Duodenal mucosa (tissue), 2 donors: ENCODE measurements at regions not wholly inside any gene's neighbourhood (a gene's known extent, or its start where the extent isn't known, plus 50 kb on each side); places are given as distances from the start of the nearest gene placed in this dataset.
"Not testable (repeated sequence)": the region's sequence is repeated elsewhere in the genome, so short reads cannot be mapped to it uniquely, and the experiment has no call there.

Source experiments
- H3K27ac ChIP-seq: one replicate; pipeline ENCODE4 v1.7.0; 2013; ENCODE audit warnings: low read depth, low read length
- H3K27me3 ChIP-seq, 2 donors: one replicate each; pipeline ENCODE4 v1.7.0; 2013; ENCODE audit warnings: low read length in 2 of 2, control low read depth in 1 of 2; ENCODE audit not compliant: insufficient read depth in 2 of 2, control insufficient read depth in 1 of 2
- H3K36me3 ChIP-seq, 2 donors: one replicate each; pipeline ENCODE4 v1.7.0; 2013; ENCODE audit warnings: low read length in 2 of 2, control low read depth in 1 of 2; ENCODE audit not compliant: insufficient read depth in 2 of 2, control insufficient read depth in 1 of 2
- H3K4me1 ChIP-seq, 2 donors: one replicate each; pipeline ENCODE4 v1.7.0; 2013; ENCODE audit warnings: low read length in 2 of 2, control low read depth in 1 of 2; ENCODE audit not compliant: insufficient read depth in 2 of 2, control insufficient read depth in 1 of 2
- H3K4me3 ChIP-seq, 2 donors: one replicate each; pipeline ENCODE4 v1.7.0; 2013; ENCODE audit warnings: low read length in 2 of 2, low read depth in 1 of 2
- H3K9ac ChIP-seq, 2 donors: one replicate each; pipeline ENCODE4 v1.7.0; 2013; ENCODE audit warnings: low read length in 2 of 2, low read depth in 1 of 2
- H3K9me3 ChIP-seq, 2 donors: one replicate each; pipeline ENCODE4 v1.7.0; 2013; ENCODE audit warnings: low read length in 2 of 2, control low read depth in 1 of 2; ENCODE audit not compliant: control insufficient read depth in 1 of 2

DNA sequence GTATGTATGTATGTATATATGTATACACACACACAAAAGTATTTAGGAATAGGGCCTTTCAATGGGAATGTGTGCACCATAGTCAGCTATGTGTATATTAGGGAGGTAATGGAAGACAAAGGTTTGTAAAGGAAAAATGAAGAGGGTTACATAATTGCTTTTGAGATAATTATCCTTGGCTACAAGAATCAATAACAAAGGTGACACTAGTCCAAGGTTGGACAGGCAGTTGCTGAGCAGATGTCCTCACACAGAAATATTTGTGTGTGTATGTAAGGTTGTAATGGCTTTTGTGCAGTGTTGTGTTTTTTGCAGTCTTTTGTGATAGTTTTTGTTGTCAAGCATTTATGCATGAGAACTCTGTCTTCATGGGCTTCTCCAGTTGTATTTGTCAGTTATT lies 157.9 kb upstream of the MARCKS start:
- H3K9ac ChIP-seq: no peak overlapping the region
- H3K27ac ChIP-seq: no peak overlapping the region
- H3K4me1 ChIP-seq: no peaks in the 10 kb centered on the region
- no peaks in the 10 kb centered on the region for H3K9me3 ChIP-seq
- no peaks in the 10 kb centered on the region for H3K36me3 ChIP-seq
- no peak overlapping the region for H3K4me3 ChIP-seq
- no peaks in the 10 kb centered on the region for H3K27me3 ChIP-seq

DNA sequence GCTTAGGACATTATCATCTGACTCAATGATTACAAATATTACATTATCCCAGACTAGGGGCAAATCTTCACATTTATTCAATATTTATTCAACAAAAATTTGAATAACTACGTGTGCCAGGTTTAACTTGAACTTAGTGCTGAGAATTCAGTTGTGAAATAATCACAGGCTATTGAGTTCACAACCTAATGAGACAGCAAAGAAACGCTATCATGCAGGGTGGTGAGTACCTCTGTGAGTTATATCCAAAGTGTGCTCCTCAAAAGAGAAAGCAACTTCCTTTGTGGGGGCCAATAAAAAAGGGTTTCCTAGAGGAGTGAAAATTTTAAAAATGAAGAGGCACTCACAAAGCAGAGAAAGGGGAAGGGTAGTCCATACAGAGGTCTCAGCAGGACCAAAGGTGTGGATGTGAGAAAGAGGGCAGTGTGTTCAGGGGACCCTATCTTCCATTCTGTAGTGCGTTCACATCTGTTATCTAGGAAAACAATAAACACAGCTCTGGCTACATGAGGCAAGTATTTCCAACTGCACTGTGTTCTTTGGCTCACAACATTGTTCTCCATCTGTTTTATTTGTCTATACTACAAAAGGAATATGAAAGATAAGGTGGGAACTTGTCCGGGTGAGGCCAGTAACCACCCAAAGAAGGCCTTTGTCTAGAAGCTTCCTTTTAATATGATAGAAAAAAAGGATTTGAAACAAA lies 155.4 kb upstream of the MARCKS start:
- H3K9ac ChIP-seq: no peak overlapping the region
- H3K36me3 ChIP-seq: no peaks in the 10 kb centered on the region
- no peak overlapping the region for H3K27ac ChIP-seq
- H3K27me3 ChIP-seq: no peaks in the 10 kb centered on the region
- no peak overlapping the region for H3K4me3 ChIP-seq
- no peaks in the 10 kb centered on the region for H3K4me1 ChIP-seq
- no peaks in the 10 kb centered on the region for H3K9me3 ChIP-seq

DNA sequence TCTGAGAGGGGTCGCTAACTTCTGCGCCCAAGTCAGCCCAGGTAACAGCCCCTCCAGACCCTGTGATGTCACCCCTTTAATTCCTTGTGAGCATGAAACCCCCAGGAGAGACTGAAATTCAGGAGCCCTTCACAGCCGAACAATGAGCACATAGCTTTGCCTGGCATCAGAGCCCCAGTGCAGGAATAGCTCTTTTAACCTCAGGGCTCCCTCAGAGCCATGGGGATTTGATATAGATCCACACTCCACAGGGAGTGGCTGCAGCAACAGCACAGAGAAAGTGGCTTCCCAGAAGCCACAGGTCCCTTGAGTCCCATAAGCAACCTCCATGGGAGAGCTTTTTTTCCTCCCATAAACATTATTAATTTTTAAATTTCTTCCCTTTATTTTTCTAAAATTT lies 150.0 kb upstream of the MARCKS start:
- no peaks in the 10 kb centered on the region for H3K27me3 ChIP-seq
- no peaks in the 10 kb centered on the region for H3K4me1 ChIP-seq
- H3K27ac ChIP-seq: no peak overlapping the region
- no peaks in the 10 kb centered on the region for H3K36me3 ChIP-seq
- H3K9me3 ChIP-seq: no peaks in the 10 kb centered on the region
- H3K9ac ChIP-seq: no peak overlapping the region
- no peak overlapping the region for H3K4me3 ChIP-seq

GRCh38 chr6:113709936-113710509 lies 147.1 kb upstream of the MARCKS start:
- Histone ChIP-seq H3K9ac (peak overlapping the region in 1 of 2 donors; percentile 0), H3K27me3 (no peaks in the 10 kb centered on the region), H3K27ac (no peak overlapping the region)

DNA sequence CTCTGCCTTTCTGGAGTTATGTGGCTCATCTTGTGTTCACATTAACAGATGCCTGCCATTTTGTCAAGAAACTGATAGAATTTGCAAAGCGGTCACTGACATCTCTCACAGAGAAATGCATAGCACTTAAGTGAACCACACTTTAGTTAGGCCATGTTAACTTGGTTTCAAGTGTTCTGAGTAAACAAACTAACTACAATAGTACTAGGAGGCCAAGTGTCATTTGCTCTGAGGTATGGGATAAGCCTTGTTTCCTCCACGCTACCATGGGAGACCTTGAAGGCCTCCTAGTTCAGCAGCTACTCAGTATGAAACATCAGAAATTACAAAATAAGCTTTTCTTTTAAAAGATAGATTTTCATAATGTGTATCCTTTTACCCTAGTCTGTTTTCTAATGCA lies 143.5 kb upstream of the MARCKS start:
- Histone ChIP-seq H3K9me3 (no peaks in the 10 kb centered on the region), H3K27ac (no peak overlapping the region), H3K36me3 (no peaks in the 10 kb centered on the region), H3K9ac (no peak overlapping the region), H3K4me1 (no peaks in the 10 kb centered on the region), H3K4me3 (no peak overlapping the region), H3K27me3 (no peaks in the 10 kb centered on the region)

More at GRCh38 chr6:113709936-113710509, 147.1 kb upstream of the MARCKS start:
- Histone ChIP-seq H3K36me3 (no peaks in the 10 kb centered on the region), H3K9me3 (no peaks in the 10 kb centered on the region), H3K4me3 (no peak overlapping the region), H3K4me1 (no peaks in the 10 kb centered on the region)

DNA sequence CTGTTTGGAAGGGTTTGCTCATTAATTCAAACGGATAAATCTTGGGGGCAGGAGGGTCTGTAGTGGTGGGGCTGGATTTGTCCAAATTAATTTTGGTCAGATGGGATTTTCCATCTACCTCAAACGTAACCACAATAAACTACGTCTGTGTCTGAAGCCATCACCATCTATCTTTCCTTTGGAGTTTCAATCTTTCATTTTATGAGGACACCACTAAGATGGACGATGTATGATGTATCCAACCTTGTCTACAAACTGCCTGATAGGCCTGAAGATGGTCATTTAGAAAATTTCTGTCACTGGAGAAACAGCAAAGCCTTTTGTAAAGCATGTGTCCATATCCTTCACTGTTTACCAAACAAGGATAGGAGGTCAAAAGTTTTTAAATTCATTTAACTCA lies 138.6 kb upstream of the MARCKS start:
- H3K4me1 ChIP-seq: no peaks in the 10 kb centered on the region
- no peak overlapping the region for H3K4me3 ChIP-seq
- H3K27me3 ChIP-seq: no peaks in the 10 kb centered on the region
- no peaks in the 10 kb centered on the region for H3K36me3 ChIP-seq
- no peak overlapping the region for H3K9ac ChIP-seq
- H3K27ac ChIP-seq: no peak overlapping the region
- no peaks in the 10 kb centered on the region for H3K9me3 ChIP-seq

DNA sequence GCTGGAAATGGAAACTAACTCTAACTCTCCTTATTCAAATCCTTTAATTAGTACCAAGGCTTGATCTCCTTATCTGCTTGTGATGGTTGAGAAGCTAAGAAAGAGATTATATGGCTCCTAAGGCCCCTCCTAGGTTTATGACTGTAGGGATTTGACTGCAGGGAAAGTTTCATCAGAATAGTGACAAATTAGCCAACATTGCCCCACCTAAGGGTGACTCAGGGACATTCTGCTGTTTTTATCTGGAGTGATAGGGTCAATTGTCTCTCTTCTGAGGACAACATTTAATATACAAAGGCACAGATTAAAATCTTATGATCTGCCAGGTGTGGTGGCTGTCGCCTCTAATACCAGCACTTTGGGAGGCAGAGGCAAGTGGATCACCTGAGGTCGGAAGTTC lies 138.1 kb upstream of the MARCKS start:
- H3K9me3 ChIP-seq: no peaks in the 10 kb centered on the region
- no peaks in the 10 kb centered on the region for H3K4me1 ChIP-seq
- no peaks in the 10 kb centered on the region for H3K27me3 ChIP-seq
- H3K9ac ChIP-seq: no peak overlapping the region
- no peak overlapping the region for H3K27ac ChIP-seq
- no peaks in the 10 kb centered on the region for H3K36me3 ChIP-seq
- no peak overlapping the region for H3K4me3 ChIP-seq

DNA sequence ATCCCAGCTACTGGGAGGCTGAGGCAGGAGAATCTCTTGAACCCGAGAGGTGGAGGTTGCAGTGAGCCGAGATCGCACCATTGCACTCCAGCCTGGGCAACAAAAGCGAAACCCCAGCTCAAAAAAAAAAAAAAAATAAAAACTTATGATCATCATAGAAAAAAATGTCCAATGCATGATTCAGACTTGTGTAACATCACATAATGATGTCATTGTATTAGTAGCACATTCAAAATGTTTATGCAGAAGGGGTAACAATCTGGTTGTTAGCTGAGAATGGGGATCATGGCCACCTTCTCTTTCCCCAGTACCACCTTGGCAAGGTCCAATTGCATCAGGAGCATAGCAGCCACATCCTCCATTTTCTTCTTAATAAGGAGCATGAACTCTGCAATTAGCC lies 137.6 kb upstream of the MARCKS start:
- no peak overlapping the region for H3K4me3 ChIP-seq
- no peaks in the 10 kb centered on the region for H3K9me3 ChIP-seq
- H3K9ac ChIP-seq: no peak overlapping the region
- no peak overlapping the region for H3K27ac ChIP-seq
- no peaks in the 10 kb centered on the region for H3K36me3 ChIP-seq
- no peaks in the 10 kb centered on the region for H3K27me3 ChIP-seq
- no peaks in the 10 kb centered on the region for H3K4me1 ChIP-seq

- Histone ChIP-seq H3K9ac (no peak overlapping the region), H3K4me1 (no peaks in the 10 kb centered on the region), H3K4me3 (no peak overlapping the region), H3K36me3 (no peaks in the 10 kb centered on the region), H3K9me3 (no peaks in the 10 kb centered on the region), H3K27ac (no peak overlapping the region), H3K27me3 (no peaks in the 10 kb centered on the region)
These were observed 134.0 kb upstream of the MARCKS start for GRCh38 chr6:113723182-113723581.

DNA sequence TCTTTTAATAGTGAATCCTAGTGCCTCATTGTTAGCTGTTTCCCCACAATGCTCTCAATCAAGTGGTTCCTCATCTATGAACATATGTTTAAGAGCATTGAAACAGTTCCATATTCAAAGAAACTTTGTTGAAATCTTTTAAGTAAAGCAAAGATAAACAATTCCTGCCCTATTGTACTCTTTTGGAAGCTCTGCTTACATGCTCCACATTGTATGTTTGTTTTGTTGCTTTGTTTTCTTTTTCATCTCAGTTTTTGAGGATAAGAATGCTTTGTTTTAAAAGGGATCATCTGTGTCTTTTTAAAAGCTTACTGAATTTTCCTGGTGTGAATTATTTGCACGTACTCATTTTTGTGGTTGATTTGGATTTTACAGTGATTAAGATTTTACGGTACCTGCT lies 132.2 kb upstream of the MARCKS start:
- not testable (repeated sequence) for H3K27ac ChIP-seq, H3K4me3 ChIP-seq, H3K4me1 ChIP-seq, H3K9ac ChIP-seq, H3K9me3 ChIP-seq, H3K36me3 ChIP-seq, H3K27me3 ChIP-seq
